GM19452 (cell line): ENCODE measurements at regions not wholly inside any gene's neighbourhood (a gene's known extent, or its start where the extent isn't known, plus 50 kb on each side); places are given as distances from the start of the nearest gene placed in this dataset.

Experiments used
- ATAC-seq: cut with Tn5 transposase; IDR thresholded peaks from one replicate; pipeline ENCODE4 v1.9.1; 2021; ENCODE audit not compliant: unreplicated experiment

DNA sequence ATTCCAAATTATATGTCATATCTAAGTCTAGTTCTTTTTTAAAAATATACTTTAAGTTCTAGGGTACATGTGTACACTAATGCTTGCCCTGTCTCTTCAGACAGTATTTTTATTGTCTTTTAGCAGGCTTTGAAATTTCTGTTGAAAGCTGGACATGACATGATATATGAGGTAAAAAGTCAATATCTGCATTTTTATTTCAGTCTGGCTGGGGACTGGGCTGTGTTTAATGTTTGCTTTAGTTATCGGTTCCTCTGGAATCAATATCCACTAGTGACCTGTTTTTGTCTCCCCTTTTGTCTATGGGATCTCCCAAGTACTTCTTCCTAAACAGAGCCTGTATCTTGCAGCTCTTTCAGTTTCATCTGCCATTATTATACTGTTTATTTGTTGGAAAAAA, 786.2 kb upstream of the GJE1 start:
- no peak for ATAC-seq

DNA sequence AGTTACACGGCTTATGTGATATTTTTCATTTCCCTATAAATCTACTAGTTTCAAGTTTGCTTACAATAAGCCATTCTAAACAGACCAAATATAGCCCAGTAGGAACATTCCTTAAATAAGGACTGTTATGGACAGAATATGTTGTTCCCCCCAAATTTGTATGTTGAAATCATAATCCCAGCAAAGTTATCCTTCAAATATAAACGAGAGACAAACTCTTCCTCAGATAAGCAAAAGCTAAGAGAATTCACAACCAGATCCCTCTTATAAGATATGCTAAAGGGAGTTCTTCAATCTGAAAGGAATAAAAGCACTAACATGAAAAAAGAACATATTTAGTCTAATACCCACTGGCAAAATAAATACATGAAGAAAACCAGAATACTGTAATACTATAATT, 795.5 kb upstream of the GJE1 start:
- no peak for ATAC-seq

DNA sequence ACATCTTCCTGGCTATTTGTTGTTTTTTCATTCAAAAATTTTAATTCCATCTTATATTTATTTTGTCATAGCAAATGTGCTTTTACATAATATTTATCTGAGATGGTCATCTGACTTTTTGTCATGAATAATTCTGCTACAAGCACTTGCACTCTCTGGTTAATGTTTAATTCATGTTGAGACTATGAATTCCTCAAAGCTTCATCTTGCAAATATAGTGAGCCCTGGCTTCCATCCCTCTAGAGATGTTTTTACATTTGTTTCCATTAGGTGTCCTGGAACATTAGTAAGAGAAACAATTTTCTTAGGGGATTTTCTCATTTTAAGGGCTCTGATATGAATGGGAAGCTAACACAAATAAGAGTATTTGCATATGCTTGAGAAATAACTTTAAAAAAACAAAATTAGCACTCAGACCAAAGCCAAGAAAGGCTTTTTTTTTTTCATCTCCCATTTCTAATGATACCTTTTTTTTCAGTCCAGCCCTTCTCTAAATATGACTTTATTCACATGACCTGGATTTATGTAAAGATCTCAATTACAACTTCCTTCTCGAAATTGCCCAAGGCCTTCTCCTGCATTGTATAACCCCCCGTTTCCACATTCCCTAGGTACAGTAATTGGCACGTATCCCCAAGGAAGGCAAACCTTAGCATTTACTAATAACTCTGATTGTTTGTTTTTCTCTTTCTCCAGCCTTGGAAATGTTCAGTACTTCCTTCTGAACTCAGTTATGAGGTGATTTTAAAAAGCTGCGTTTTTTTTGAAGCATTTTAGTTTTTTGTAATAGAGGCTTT, 797.0 kb upstream of the GJE1 start:
- ATAC-seq, result no peak

DNA sequence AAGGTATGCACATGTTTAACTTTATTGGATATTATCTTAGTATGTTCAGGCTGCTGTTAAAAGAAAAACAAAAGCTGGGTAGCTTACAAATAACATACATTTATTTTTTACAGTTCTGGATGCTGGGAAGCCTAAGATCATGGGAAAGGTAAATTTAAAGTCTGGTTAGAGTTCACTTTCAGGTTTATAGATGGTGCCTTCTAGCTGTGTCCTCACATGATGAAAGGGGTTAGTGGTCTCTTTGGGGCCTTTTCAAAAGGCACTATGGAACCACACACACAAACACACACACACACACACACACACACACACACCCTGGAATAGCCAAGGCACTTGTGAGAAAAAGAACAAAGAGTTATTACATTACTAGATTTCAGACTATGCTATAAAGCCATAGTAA, 805.8 kb upstream of the GJE1 start:
- no peak for ATAC-seq

DNA sequence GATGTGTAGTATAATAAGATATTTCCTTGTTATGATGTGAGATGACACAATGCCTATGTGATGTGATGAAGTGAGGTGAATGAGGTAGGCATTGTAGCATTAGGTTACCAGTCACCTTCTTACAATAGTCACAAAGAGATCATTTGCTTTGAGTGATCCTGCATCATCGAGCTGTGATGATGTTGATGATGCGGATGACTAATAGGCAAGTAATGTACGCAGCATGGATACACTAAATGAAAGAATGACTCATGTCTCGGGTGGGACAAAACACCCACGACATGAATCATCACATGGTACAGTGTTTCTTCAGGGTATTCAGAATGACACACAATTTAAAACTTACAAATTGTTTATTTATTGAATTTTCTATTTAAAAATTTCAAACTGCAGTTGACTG, 806.3 kb upstream of the GJE1 start:
- ATAC-seq, result peak; percentile 57

DNA sequence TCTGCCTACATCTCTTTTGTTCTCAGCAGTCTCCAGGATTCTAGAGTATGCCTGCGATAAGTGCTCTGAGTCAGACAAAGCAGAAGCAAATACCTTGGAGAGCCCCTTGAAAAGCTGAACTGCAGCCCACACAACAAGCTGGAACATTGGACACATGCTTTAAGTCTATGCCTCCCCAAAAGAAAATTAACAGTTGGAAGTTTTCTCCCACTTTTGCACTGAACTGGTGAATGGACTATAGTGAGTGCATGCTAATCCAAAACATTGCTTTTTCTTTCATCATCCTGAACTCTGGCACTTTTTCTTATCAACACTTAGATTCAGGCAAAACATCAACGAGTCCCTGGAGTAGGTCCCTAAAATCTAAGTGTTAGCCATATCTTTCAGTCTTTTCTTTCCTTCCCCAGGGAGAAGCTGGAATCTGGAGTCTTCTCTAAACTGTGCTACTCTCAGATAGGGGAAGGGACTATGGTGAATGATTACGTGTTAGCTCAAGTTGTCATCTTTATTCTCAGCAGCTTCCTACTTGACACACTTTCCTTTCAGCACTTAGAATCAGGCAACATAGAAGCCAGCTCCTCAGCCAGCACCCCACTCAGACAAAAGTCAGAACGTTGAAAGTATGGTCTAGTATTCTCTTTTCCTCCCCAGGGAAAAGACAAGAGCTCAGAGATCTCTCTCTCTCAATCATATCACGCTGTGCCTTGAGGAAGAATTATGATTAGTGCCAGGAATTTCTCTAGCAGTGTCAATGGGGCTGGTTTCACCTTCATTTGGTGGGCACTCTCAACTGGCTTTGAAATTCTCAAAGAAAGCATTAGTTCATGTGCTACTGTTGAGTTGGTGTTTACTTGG, 811.0 kb upstream of the GJE1 start:
- ATAC-seq, result no peak

DNA sequence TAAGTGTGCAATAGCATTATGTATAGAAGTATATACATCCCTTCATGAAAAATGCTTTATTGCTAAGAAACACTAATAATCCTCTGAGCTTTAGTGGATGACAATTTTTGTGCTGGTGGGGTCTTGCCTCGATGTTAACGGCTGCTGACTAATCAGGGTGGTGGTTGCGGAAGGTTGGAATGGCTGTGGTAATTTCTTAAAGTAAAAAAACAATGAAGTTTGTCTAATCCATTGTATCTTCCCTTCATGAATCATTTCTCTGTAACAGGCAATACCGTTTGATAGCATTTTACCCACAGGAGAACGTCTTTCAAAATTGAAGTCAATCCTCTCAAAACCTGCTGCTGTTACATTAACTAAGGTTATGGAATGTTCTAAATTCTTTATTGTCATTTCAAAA, 816.5 kb upstream of the GJE1 start:
- ATAC-seq, result no peak

DNA sequence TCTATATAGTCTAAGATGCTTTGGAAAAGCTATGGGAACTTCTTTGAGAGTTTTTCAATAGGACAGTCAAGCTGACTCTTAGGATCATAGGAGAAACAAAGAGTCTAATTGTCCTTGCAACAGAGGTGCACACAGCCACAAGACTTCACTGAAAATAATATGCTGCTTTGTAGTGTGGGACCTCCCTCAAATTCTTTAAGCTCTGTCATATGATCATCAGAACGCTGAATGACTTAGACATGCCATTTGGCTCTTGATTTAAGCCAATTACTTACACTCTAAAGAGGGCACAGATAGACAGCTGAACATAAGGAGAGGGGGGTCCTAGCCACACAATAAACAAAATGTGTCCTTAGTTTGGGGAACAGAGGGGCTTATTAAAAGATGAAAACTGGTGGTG, 818.7 kb upstream of the GJE1 start:
- ATAC-seq, result no peak

DNA sequence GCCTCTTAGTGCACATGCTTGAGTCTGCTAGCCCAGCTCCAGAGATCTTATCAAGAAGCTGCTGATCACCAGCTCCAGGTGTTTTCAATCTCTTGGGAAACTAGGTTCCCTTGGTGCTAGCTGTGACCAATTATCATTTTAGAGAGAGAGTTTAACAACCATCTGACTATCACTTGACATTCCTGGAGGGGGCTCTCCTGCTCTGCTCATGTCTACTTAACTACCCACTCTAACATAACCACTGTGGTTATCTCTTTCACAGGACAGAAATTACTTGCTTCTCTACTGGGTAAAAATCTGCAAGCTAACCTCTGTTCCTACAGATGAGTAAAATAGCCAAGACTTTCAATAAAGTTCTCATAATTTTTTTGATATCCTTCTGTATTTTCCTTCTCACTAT, 823.4 kb upstream of the GJE1 start:
- peak; percentile 49 for ATAC-seq

DNA sequence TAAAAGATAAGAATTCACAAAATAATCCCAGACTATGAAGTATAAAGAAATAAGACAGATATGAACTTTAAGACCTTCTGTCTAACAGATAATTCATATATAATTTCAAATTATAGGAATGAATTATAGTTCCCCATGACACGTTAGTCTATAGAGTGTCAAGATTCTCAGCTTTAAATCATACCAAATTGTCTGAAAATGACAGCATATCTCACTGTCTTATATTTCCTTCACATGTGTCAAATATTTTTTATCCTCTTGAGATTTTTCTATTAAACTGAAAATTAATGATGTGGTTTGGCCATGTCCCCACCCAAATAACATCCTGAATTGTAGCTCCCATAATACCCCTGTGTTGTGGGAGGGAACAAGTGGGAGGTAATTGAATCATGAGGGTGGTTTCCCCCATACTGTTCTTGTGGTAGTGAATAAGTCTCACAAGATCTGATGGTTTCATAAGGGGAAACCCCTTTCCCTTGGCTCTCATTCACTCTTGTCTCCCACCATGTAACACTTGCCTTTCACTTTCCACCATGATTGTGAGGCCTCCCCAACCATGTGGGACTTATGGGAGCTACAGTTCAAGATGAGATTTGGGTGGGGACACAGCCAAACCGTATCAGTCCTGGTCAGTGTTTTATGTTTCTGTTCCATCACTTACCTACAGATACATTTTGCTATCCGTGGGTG, 825.3 kb upstream of the GJE1 start:
- ATAC-seq, result no peak

DNA sequence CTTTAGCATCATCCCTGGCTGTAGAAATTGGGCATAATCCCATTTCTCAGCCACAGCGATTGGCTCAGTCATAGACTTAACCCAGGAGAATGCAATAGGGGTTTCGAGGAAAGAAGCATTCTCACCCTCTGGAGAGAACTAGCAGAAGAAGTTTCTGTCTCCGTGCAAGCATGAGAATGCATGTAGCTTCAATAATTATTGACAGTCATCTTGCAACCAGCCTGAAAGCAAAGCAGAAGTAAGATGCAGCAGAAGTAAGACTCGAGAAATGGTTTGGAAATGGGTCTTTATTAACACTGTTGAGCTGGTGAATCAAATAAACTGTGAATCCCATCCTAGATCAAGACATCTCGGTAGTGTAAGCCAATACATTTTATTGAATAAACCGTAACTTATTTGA, 828.8 kb upstream of the GJE1 start:
- no peak for ATAC-seq

DNA sequence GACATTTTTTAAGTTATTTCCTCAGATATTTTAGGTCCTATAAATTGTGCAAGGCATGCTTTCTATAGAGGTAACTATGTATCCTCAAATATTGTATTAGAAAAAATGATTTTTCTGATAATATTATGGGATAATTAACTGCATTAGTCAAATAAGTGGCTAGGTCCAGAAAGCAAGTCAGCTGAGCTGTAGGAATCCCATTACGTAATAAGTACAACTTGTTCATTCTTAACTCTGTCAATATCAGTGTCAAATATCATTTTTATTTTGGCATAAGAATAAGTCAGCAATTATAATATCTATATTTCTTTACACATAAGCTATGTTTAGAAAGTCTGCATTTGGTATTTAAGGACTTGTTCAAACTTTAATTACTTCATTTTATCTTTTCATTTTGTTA, 830.9 kb upstream of the GJE1 start:
- ATAC-seq, result no peak

DNA sequence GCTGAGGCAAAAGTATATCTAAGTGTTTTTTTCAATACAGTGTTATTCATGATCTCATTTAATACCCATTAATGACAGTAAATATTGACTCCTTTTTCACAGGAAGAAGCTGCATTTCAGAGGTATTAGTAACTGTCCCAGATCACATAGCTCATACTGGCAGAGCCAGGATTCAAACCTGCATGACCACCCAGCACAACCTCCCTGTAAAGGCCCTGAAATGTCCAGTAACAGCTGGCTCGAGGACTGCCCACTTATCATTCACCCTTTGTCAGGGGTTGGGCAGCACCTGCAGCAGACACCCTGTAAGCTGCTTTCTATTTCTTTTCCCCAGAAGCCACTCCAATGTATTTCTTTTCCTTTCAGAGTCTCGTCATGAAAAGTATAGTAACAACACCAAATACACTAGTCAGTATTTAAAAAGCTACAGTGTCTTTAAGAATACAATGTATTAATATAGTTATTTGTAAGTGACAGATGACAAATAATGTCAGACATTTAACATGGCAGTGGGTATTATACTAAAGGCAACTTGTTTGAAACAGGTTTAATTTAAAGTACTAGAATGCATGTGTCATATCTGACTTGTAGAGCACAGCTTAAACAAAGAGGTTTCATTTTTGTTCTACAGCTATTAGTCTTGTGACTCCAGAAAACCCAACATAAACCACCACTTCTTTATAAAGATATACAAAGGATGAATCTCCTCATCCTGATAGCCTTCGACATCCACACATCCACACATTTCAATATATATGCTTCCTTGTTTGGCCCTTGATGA, 841.6 kb upstream of the GJE1 start:
- ATAC-seq, result no peak

DNA sequence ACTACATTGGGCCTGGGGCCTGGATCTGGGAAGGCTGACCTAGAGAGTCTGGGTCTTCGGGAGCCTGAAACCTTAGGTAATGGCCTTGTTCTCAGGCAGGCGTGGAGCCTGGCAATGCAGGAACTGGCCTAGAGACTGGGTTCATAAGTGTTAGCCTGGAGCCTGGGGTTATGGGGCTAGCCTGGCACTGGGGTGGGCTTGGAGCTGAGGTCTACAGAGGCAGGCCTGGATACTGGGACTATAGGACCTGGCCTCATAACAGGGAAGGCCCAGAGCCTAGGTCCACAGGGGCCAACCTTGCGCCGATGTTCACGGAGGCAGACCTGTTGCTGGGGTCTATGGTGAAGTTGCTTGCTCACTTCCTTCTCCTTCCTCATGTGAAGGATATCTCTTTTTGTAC, 843.8 kb upstream of the GJE1 start:
- ATAC-seq, result no peak

DNA sequence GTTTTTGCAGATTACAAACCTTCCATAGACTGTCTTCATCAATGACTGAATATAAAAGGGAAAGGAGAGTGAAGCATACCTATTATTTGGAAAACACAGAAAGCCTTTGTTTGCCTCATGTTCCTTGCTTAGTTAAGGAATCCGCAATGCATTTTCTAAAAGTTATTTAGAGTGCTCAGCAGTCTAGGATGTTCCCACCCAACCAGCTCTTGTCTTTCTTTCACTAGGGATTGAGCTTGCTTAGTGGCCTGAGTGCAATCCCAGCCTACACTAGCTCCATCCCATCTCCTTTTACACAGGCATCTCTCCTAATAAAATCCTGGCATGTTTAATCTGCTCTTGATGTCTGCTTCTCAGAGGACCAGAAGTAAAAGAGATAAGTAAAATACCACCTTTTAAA, 850.5 kb upstream of the GJE1 start:
- no peak for ATAC-seq

DNA sequence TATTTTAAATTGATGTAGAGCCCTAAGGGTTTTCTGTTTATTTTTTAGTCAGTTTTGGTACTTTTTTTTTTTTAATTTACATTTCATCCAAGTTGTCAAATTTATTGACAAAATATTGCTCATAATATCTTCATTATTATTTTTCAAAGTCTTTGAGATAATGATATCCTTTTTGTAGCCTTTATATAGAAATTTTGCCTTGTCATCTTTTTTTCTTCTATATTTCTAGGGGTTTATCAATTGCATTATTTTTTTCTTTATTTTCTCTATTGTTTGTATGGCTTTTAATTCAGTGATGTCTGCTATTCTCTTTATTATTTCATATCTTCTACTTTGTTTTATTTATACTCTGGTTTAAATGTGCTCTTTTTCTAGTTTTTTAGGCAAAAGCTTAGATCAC, 863.0 kb upstream of the GJE1 start:
- no peak for ATAC-seq

DNA sequence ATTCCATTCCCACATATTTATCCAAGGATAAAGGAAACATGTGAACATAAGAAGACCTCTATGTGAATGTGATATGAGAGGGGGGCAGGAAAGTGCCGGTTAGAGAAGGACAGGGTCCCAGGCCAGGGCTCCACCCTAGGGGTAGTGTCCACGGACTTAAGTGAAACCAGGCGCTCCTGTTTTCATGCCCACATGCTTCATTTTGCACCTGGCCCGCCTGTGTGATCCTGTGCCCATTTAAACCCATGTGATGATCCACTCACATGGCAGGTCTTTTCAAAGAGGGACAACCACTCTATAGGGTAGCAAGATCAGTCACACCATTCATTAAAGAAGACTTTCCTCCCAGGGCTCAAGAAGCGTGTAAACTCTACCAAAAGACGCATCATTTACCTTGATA, 865.3 kb upstream of the GJE1 start:
- ATAC-seq, result no peak

DNA sequence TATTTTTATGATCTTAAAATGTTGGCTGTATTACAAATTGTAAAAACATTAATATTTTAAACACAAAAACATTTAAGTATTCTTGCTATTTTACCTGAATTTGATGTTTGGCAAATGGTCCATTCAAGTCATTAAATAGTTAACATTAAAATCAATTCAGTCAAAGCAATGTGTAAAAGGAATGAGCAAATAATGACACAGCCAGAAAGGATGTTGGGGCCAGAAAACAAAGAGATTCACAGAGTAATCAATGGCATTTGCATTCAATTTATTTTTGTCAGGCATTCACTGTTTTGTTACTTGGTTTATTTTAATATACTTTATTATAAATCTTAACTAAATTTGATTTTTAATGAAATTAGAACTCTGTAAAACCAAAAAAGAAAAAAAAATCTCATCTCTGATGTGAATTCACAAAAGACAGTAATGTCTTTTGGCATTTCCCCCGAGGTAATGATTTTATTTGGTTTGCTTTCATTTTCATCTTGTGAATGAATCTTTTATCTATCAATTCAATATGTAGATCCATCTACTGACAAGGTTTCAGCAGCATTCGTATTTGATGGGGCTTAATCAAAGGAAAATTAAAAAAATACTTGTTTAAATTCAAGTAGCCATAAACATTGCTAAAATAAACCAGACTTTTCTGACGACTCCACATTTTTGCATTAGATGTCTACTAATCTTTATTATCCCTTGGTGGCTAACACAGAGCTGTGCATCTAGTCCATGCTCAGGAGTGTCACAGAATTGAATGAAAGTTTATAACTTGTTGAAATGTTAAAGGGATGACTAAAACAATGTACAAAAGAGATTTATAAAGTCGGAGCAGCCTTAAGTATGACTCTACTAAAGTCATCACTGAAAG, 866.7 kb upstream of the GJE1 start:
- ATAC-seq, result no peak

DNA sequence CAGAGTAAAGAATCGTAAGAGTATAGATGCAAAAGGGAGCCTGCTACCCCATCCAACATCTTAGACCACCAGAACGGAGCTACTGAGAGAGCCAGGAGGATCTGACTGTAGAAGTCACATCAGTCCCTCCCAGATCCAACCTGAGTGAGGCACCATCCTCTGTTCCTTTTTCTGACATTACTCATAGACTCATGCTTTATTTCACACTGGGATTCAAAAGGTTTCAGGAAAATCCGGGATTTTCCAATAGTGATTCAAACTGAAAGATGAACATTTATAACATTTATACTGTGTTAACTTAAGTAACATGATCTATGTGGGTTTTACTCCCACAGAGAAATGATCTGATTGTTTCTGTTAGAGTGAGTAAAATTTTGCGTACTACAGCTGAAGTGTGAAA, 868.6 kb upstream of the GJE1 start:
- ATAC-seq, result no peak

DNA sequence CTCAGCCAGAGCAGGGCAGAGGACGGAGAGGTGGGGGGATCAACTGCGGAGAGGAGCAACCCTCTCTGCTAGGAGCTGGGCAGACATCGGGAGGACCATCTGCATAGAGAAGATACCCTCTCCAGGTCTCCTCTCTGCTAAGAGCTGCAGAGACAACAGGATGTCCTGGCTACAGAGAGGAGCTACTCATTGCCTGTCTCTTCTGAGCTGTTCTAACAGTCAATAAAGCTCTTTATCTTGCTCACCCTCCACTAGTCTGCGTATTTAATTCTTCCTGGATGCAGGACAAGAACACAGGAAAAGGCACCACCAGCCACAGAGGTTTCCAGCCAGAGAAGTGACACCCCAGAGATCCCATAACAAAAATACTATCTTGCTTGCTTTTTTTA, 871.1 kb upstream of the GJE1 start:
- ATAC-seq, result no peak
